HCT116 (cell line): ENCODE measurements at regions not wholly inside any gene's neighbourhood (a gene's known extent, or its start where the extent isn't known, plus 50 kb on each side); places are given as distances from the start of the nearest gene placed in this dataset.

Experiments used
- ATAC-seq: fragments of 200-7000 bp; cut with Tn5 transposase; 2 replicates; pipeline ENCODE4 v1.9.1; 2020; ENCODE audit warnings: mild to moderate bottlenecking, moderate library complexity
- BruUV-seq: library from RNA; stranded (reverse); fragments of 400-500 nt; replicated peaks from 2 replicates; lab custom pipeline; 2021; lab: Mats Ljungman, UMichigan
- CTCF ChIA-PET: fragments of 300-600 bp; sonication (Branson Sonifier 250); formaldehyde crosslinking; loops from one replicate; lab custom pipeline; 2021; ENCODE audit warnings: antibody characterized with exemption; lab: Charles Lee
- POLR2A ChIA-PET: fragments of 300-600, 350-600 bp; sonication (Branson Sonifier 250); formaldehyde crosslinking; loops from one replicate; lab custom pipeline; 2021; ENCODE audit warnings: antibody characterized with exemption; lab: Charles Lee
- RAD21 ChIA-PET, 2 experiments: fragments of 300-600 bp; sonication (Branson Sonifier 250); formaldehyde crosslinking; loops; one replicate each; lab custom pipeline; 2023; ENCODE audit warnings: low total read pairs in 2 of 2; ENCODE audit not compliant: uncharacterized antibody in 2 of 2, unreplicated experiment in 2 of 2, low non-redundant PET in 1 of 2; lab: Charles Lee
- DNase-seq: peaks from one replicate; pipeline ENCODE4 v3.0.0-alpha.2; 2010; ENCODE audit warnings: low read depth, low spot score
- H2AFZ ChIP-seq: fragments of 200-600 bp; shearing (Covaris generic), sonication (generic); 2 replicates; pipeline ENCODE4 v1.6.1; 2017; ENCODE audit warnings: low read depth, mixed run types, mixed read lengths, antibody characterized with exemption, low read length; ENCODE audit not compliant: poor library complexity, severe bottlenecking
- H3K27ac ChIP-seq: 2 replicates; pipeline ENCODE4 v1.5.1; 2012; ENCODE audit warnings: low read depth, low read length
- H3K27me3 ChIP-seq: fragments of 200-600 bp; sonication (generic); 2 replicates; pipeline ENCODE4 v1.6.1; 2016; ENCODE audit warnings: mixed run types, low read length, mixed read lengths; ENCODE audit not compliant: insufficient read depth
- H3K36me3 ChIP-seq, 2 experiments: fragments of 200-500 bp in 1 of 2; fragments of 200-600 bp in 1 of 2; sonication (Bioruptor generic) in 1 of 2; sonication (generic) in 1 of 2; 2 replicates each; pipeline versions ENCODE4 v1.5.1 to v1.6.1; 2014 to 2016; ENCODE audit warnings: low read length in 2 of 2, inconsistent platforms in 1 of 2, mixed read lengths in 1 of 2, mixed run types in 1 of 2; ENCODE audit not compliant: insufficient read depth in 2 of 2, control insufficient read depth in 1 of 2
- H3K4me1 ChIP-seq, 2 experiments: fragments of 200-600 bp in 1 of 2; sonication (generic) in 1 of 2; 2 replicates each; pipeline versions ENCODE4 v1.5.1 to v1.6.1; 2012 to 2017; ENCODE audit warnings: low read length in 2 of 2, inconsistent platforms in 1 of 2, mild to moderate bottlenecking in 1 of 2, mixed read lengths in 1 of 2, mixed run types in 1 of 2, moderate library complexity in 1 of 2; ENCODE audit not compliant: insufficient read depth in 2 of 2, control insufficient read depth in 1 of 2
- H3K4me2 ChIP-seq: fragments of 200-600 bp; sonication (generic); 2 replicates; pipeline ENCODE4 v1.6.1; 2017; ENCODE audit warnings: mixed run types, low read length, mixed read lengths
- H3K4me3 ChIP-seq, 2 experiments: fragments of 200-600 bp in 1 of 2; sonication (generic) in 1 of 2; replicated peaks in 1 of 2; 2 replicates each; pipeline ENCODE4 v1.5.1; 2011 to 2016; ENCODE audit warnings: low read length in 2 of 2, control low read depth in 1 of 2, low read depth in 1 of 2, mild to moderate bottlenecking in 1 of 2, mixed read lengths in 1 of 2, mixed run types in 1 of 2
- H3K79me2 ChIP-seq: fragments of 200-600 bp; sonication (generic); 2 replicates; pipeline ENCODE4 v1.6.1; 2017; ENCODE audit warnings: mild to moderate bottlenecking, mixed run types, low read length, moderate library complexity, mixed read lengths; ENCODE audit not compliant: insufficient read depth
- H3K9ac ChIP-seq: fragments of 200-600 bp; sonication (generic); 2 replicates; pipeline ENCODE4 v1.6.1; 2016; ENCODE audit warnings: low read length, mixed read lengths
- H3K9me2 ChIP-seq: fragments of 200-600 bp; sonication (generic), shearing (Covaris generic); 2 replicates; pipeline ENCODE4 v1.6.1; 2017; ENCODE audit warnings: mixed run types, mild to moderate bottlenecking, moderate library complexity; ENCODE audit not compliant: insufficient read depth
- H3K9me3 ChIP-seq, 2 experiments: fragments of 200-500 bp in 1 of 2; fragments of 200-600 bp in 1 of 2; sonication (Bioruptor generic) in 1 of 2; sonication (generic) in 1 of 2; 2 replicates each; pipeline ENCODE4 v1.6.1; 2014 to 2017; ENCODE audit warnings: low read length in 2 of 2, mixed read lengths in 2 of 2, inconsistent platforms in 1 of 2, low read depth in 1 of 2, mild to moderate bottlenecking in 1 of 2, mixed run types in 1 of 2, moderate library complexity in 1 of 2; ENCODE audit not compliant: control insufficient read depth in 1 of 2, insufficient read depth in 1 of 2
- H4K20me1 ChIP-seq: fragments of 200-600 bp; sonication (generic), shearing (Covaris generic); 2 replicates; pipeline ENCODE4 v1.6.1; 2017; ENCODE audit warnings: mixed run types, mild to moderate bottlenecking, moderate library complexity; ENCODE audit not compliant: insufficient read depth
- CBX3 ChIP-seq: IDR thresholded peaks from 2 replicates; pipeline ENCODE4 v1.6.1; 2012; ENCODE audit warnings: low read depth
- CEBPB ChIP-seq: IDR thresholded peaks from 2 replicates; pipeline ENCODE4 v1.6.1; 2012; ENCODE audit warnings: low read depth
- CTCF ChIP-seq, 3 experiments: fragments of 200-600 bp in 1 of 3; sonication (generic) in 1 of 3; IDR thresholded peaks in 2 of 3; conservative IDR thresholded peaks in 1 of 3; 2 replicates each; pipeline ENCODE4 v1.5.1; 2012 to 2017; ENCODE audit warnings: low read depth in 2 of 3, low read length in 2 of 3, antibody characterized with exemption in 1 of 3, borderline replicate concordance in 1 of 3, control low read depth in 1 of 3, mild to moderate bottlenecking in 1 of 3, mixed read lengths in 1 of 3, mixed run types in 1 of 3, moderate library complexity in 1 of 3; ENCODE audit not compliant: insufficient read depth in 1 of 3
- EGR1 ChIP-seq: IDR thresholded peaks from 2 replicates; pipeline ENCODE4 v1.6.1; 2012; ENCODE audit warnings: low read depth
- POLR2A ChIP-seq: IDR thresholded peaks from 2 replicates; pipeline ENCODE4 v1.7.0; 2011; ENCODE audit warnings: borderline replicate concordance; ENCODE audit not compliant: insufficient read depth, insufficient read length; ENCODE audit errors: extremely low read depth
- TCF7L2 ChIP-seq: IDR thresholded peaks from 2 replicates; pipeline ENCODE4 v1.7.0; 2011; ENCODE audit warnings: borderline replicate concordance, inconsistent platforms; ENCODE audit not compliant: insufficient read depth, insufficient read length; ENCODE audit errors: extremely low read depth
- YY1 ChIP-seq: IDR thresholded peaks from 2 replicates; pipeline ENCODE4 v1.6.1; 2011; ENCODE audit warnings: low read length, low read depth, moderate library complexity, mild to moderate bottlenecking; ENCODE audit not compliant: insufficient replicate concordance; ENCODE audit errors: extremely low read depth
- ZNF274 ChIP-seq: fragments of 200-500 bp; sonication (Bioruptor generic); IDR thresholded peaks from 2 replicates; pipeline ENCODE4 v1.6.1; 2014; ENCODE audit warnings: mild to moderate bottlenecking, low read depth, low read length, inconsistent platforms
- intact Hi-C: fragments of 100-400 bp; cut with micrococcal nuclease; formaldehyde crosslinking; loops from 2 replicates; pipeline ENCODE4 v1.10.0; 2022
- TF ChIP-seq, protein P1 (sequence below): IDR thresholded peaks from 2 replicates; pipeline ENCODE4 v1.6.1; 2012
- TF ChIP-seq, protein P2 (sequence below): IDR thresholded peaks from 2 replicates; pipeline ENCODE4 v1.6.1; 2011; ENCODE audit warnings: mild to moderate bottlenecking, low read length, moderate library complexity; ENCODE audit not compliant: insufficient replicate concordance; ENCODE audit errors: extremely low read depth

DNA sequence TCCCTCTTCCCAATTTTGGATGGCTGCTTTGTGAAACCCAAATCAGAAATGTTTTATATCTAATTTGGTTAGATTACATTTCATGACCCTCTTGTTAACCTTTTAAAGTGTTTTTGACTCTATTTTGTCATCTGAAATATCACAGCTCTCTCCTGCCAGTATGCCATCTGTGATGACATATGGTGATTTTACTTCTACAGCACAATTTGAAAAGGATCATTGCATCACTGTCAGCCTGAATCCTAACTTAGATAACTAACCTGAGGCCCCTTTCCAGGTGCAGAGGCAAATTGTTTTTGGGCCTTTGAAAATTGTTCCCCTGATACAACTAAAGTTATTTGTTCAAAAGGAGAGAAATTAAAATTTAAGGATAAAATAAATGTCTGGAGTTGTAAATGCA is 1023.4 kb upstream of the LRRTM1 start:
- Histone ChIP-seq H3K4me3 (no peak overlapping the region), H3K36me3 (no peaks in the 10 kb centered on the region), H3K4me1 (no peaks in the 10 kb centered on the region), H3K9me2 (no peaks in the 10 kb centered on the region), H3K9ac (no peak overlapping the region), H4K20me1 (no peaks in the 10 kb centered on the region), H3K27me3 (no peaks in the 10 kb centered on the region), H3K4me2 (no peak overlapping the region), H3K27ac (no peak overlapping the region), H3K79me2 (no peaks in the 10 kb centered on the region), H2AFZ (no peak overlapping the region), H3K9me3 (no peaks in the 10 kb centered on the region)
- BruUV-seq = no TSS peak
- no peak for DNase-seq
- CTCF ChIA-PET = no interaction called here
- ATAC-seq = no peak
- RAD21 ChIA-PET = no interaction called here
- intact Hi-C loops = loop anchor here (10.0 kb wide), 1 partner anchor 697 kb away; no protein-coding TSS in a partner anchor
- POLR2A ChIA-PET = no interaction called here
- no peak for TF ChIP-seq POLR2A
- TF ChIP-seq TCF7L2 = no peak
- TF ChIP-seq, protein P1, sequence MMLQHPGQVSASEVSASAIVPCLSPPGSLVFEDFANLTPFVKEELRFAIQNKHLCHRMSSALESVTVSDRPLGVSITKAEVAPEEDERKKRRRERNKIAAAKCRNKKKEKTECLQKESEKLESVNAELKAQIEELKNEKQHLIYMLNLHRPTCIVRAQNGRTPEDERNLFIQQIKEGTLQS = no peak
- TF ChIP-seq, protein P2, sequence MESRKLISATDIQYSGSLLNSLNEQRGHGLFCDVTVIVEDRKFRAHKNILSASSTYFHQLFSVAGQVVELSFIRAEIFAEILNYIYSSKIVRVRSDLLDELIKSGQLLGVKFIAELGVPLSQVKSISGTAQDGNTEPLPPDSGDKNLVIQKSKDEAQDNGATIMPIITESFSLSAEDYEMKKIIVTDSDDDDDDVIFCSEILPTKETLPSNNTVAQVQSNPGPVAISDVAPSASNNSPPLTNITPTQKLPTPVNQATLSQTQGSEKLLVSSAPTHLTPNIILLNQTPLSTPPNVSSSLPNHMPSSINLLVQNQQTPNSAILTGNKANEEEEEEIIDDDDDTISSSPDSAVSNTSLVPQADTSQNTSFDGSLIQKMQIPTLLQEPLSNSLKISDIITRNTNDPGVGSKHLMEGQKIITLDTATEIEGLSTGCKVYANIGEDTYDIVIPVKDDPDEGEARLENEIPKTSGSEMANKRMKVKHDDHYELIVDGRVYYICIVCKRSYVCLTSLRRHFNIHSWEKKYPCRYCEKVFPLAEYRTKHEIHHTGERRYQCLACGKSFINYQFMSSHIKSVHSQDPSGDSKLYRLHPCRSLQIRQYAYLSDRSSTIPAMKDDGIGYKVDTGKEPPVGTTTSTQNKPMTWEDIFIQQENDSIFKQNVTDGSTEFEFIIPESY = no peak
- no peak for TF ChIP-seq YY1
- no peak for TF ChIP-seq CEBPB
- TF ChIP-seq ZNF274 = no peak
- TF ChIP-seq CBX3 = no peak
- TF ChIP-seq CTCF (IDR thresholded peaks at IDR 0.05 in 2 of 3, conservative IDR thresholded peaks at IDR 0.05 in 1 of 3; ENCODE audit: borderline replicate concordance in 1 of 3, insufficient read depth in 1 of 3, low read depth in 2 of 3, low read length in 2 of 3) = no peak
- TF ChIP-seq EGR1 = no peak
